Tibial nerve (tissue), 4 donors: ENCODE measurements at regions not wholly inside any gene's neighbourhood (a gene's known extent, or its start where the extent isn't known, plus 50 kb on each side); places are given as distances from the start of the nearest gene placed in this dataset.
"Not testable (repeated sequence)": the region's sequence is repeated elsewhere in the genome, so short reads cannot be mapped to it uniquely, and the experiment has no call there.

Experiments used
- DNase-seq, 2 donors: peaks; one replicate each; pipeline ENCODE4 v3.0.0-alpha.2; 2019; ENCODE audit warnings: low spot score in 2 of 2
- H3K27ac ChIP-seq, 4 donors: fragments of 200-600 bp; sonication (generic) in 3 of 4; one replicate each; pipeline ENCODE4 v1.5.1; 2017 to 2019; ENCODE audit warnings: mild to moderate bottlenecking in 1 of 4
- H3K27me3 ChIP-seq, 2 donors: fragments of 200-600 bp; sonication (generic) in 1 of 2; one replicate each; pipeline versions ENCODE4 v1.5.1 to v1.6.0; 2017 to 2019
- H3K36me3 ChIP-seq, 3 donors: fragments of 200-600 bp; sonication (generic); one replicate each; pipeline ENCODE4 v1.5.1; 2018 to 2019
- H3K4me1 ChIP-seq, 4 donors: fragments of 200-600 bp; sonication (generic) in 3 of 4; one replicate each; pipeline ENCODE4 v1.5.1; 2017 to 2019
- H3K4me3 ChIP-seq, 4 donors: fragments of 200-600 bp; sonication (generic) in 3 of 4; one replicate each; pipeline ENCODE4 v1.5.1; 2017 to 2019; ENCODE audit warnings: mild to moderate bottlenecking in 1 of 4, moderate library complexity in 1 of 4
- H3K9me3 ChIP-seq, 4 donors: fragments of 200-600 bp; sonication (generic) in 3 of 4; one replicate each; pipeline ENCODE4 v1.5.1; 2017 to 2019
- EP300 ChIP-seq, 2 donors: sonication (generic); formaldehyde crosslinking; IDR thresholded peaks; one replicate each; pipeline ENCODE4 v1.6.1; 2017; ENCODE audit warnings: antibody characterized with exemption in 2 of 2, mild to moderate bottlenecking in 1 of 2
- POLR2A ChIP-seq, 2 donors: fragments of 450-650 bp; IDR thresholded peaks; one replicate each; pipeline ENCODE4 v1.6.1; 2017; ENCODE audit warnings: antibody characterized with exemption in 2 of 2, mild to moderate bottlenecking in 2 of 2, moderate library complexity in 2 of 2
- WGBS, 2 donors: methylation state at CpG; one replicate each; pipeline ENCODE4 v1.1.5; 2018; 5-methylcytosine and 5-hydroxymethylcytosine counted together
- TF ChIP-seq, protein P1 (sequence below), 5 experiments: fragments of 200-600 bp in 3 of 5; fragments of 450-650 bp in 2 of 5; sonication (generic) in 3 of 5; IDR thresholded peaks; one replicate each; pipeline ENCODE4 v1.5.1; 2016 to 2019; ENCODE audit warnings: antibody characterized with exemption in 5 of 5, mild to moderate bottlenecking in 3 of 5, moderate library complexity in 2 of 5

DNA sequence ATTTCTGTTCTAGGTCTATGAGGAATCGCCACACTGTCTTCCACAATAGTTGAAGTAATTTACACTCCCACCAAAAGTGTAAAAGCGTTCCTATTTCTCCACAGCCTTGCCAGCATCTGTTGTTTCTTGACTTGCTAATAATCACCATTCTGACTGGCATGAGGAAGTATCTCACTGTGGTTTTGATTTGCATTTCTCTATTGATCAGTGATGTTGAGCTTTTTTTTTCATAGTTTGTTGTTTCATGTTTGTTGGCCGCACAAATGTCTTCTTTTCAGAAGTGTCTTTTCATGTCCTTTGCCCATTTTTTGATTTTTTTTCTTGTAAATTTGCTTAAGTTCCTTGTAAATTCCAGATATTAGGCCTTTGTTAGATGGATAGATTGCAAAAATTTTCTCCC lies 867.1 kb downstream of the DTWD2 start:
- Histone ChIP-seq H3K27ac (no peak overlapping the region), H3K36me3 (no peaks in the 10 kb centered on the region), H3K4me3 (no peak overlapping the region), H3K27me3 (no peaks in the 10 kb centered on the region), H3K9me3 (no peaks in the 10 kb centered on the region), H3K4me1 (no peaks in the 10 kb centered on the region)
- no peak for TF ChIP-seq EP300 (IDR thresholded peaks at IDR 0.05)
- TF ChIP-seq, protein P1, sequence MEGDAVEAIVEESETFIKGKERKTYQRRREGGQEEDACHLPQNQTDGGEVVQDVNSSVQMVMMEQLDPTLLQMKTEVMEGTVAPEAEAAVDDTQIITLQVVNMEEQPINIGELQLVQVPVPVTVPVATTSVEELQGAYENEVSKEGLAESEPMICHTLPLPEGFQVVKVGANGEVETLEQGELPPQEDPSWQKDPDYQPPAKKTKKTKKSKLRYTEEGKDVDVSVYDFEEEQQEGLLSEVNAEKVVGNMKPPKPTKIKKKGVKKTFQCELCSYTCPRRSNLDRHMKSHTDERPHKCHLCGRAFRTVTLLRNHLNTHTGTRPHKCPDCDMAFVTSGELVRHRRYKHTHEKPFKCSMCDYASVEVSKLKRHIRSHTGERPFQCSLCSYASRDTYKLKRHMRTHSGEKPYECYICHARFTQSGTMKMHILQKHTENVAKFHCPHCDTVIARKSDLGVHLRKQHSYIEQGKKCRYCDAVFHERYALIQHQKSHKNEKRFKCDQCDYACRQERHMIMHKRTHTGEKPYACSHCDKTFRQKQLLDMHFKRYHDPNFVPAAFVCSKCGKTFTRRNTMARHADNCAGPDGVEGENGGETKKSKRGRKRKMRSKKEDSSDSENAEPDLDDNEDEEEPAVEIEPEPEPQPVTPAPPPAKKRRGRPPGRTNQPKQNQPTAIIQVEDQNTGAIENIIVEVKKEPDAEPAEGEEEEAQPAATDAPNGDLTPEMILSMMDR (IDR thresholded peaks at IDR 0.05) = no peak
- no peak for TF ChIP-seq POLR2A (IDR thresholded peaks at IDR 0.05)
- DNase-seq = no peak
- 94 to 95% methylated on average over 3 of the region's 3 CpGs for WGBS, 2 donors

DNA sequence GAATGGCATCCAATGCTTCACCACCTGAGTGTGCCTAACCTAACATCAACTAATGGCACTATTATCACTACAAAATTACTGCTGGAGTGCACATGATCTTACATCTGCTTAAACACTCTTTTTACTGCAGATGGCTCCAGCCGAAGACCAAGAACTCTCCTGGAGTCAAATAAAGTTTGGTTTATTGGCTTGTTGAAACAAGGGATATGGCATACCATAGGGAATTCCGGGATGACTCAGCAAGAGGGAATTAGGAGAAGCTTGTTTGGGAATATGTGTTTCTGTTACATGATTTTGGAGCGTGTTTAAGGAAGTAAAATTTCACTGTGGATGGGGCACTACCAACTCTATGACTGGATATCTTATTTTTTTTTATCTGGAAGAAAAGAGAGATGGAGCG lies 872.6 kb downstream of the DTWD2 start:
- 72 to 79% methylated on average over 4 of the region's 4 CpGs for WGBS, 2 donors

DNA sequence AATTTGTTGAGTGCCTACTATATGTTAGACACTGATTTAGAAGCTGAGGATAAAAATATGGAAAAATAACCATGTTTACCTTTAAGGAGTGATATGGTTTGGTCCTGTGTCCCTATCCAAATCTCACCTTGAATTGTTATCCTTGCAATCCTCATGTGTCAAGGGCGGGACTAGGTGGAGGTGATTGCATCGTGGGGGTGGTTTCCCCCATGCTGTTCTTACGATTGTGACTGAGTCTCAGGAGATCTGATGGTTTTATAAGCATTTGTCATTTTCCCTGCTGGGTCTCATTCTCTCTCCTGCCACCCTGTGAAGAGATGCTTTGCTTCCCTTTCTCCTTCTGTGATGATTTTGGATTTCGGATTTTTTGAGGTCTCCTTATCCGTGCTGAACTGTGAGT lies 876.4 kb downstream of the DTWD2 start:
- TF ChIP-seq, protein P1 (IDR thresholded peaks at IDR 0.05) = no peak
- TF ChIP-seq EP300 (IDR thresholded peaks at IDR 0.05) (no peak), POLR2A (IDR thresholded peaks at IDR 0.05) (no peak)
- no peaks in the 10 kb centered on the region for H3K9me3 ChIP-seq
- H3K4me1 ChIP-seq = no peaks in the 10 kb centered on the region
- no peaks in the 10 kb centered on the region for H3K27me3 ChIP-seq
- H3K4me3 ChIP-seq = no peak overlapping the region
- H3K36me3 ChIP-seq = no peaks in the 10 kb centered on the region
- DNase-seq = no peak
- 71 to 77% methylated on average over 5 of the region's 5 CpGs for WGBS, 2 donors
- no peak overlapping the region for H3K27ac ChIP-seq

More for the DNA sequence above, 872.6 kb downstream of the DTWD2 start:
- H3K27me3 ChIP-seq = no peaks in the 10 kb centered on the region
- H3K36me3 ChIP-seq = no peaks in the 10 kb centered on the region
- DNase-seq = no peak
- H3K27ac ChIP-seq = no peak overlapping the region
- TF ChIP-seq EP300 (IDR thresholded peaks at IDR 0.05) = no peak
- TF ChIP-seq, protein P1 (IDR thresholded peaks at IDR 0.05) = no peak
- no peak for TF ChIP-seq POLR2A (IDR thresholded peaks at IDR 0.05)
- no peaks in the 10 kb centered on the region for H3K4me1 ChIP-seq
- H3K9me3 ChIP-seq = no peaks in the 10 kb centered on the region
- no peak overlapping the region for H3K4me3 ChIP-seq

DNA sequence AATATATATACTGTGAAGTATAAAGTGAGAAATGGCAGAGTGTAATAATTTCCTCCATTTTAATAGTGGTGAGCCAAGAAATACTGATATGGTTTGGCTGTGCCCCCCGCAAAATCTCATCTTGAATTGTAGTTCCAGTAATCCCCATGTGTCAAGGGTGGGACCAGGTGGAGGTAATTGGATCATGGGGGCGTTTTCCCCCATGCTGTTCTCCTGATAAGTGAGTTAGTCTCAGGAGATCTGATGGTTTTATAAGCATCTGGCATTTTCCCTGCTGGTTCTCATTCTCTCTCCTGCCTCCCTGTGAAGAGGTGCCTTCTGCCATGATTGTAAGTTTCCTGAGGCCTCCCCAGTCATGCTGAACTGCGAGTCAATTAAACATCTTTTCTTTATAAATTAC lies 881.1 kb downstream of the DTWD2 start:
- WGBS, 2 donors = 82 to 86% methylated on average over 3 of the region's 3 CpGs
- not testable (repeated sequence) for H3K27me3 ChIP-seq, H3K36me3 ChIP-seq, H3K9me3 ChIP-seq, DNase-seq, H3K4me3 ChIP-seq, H3K4me1 ChIP-seq, H3K27ac ChIP-seq

DNA sequence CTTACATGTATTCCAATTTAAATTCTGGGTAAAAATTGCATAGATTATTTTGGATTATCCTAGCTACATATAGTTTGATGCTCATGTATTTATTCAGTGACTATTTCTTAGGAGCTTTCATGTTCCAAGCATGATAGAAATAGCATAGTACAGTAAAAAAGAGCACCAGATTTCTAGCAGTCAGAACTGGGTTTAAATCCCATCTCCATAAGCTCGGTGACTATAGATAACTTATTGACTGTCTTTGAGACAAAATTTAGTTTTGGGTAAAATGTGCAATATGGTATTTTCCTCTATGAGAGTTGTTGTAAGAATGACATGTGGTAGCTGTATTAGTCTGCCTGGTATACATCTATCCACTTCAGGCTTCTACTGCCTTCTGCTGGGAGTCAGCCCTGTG lies 889.6 kb downstream of the DTWD2 start:
- Histone ChIP-seq H3K36me3 (no peaks in the 10 kb centered on the region), H3K4me1 (no peaks in the 10 kb centered on the region), H3K4me3 (no peak overlapping the region), H3K27ac (no peak overlapping the region), H3K9me3 (no peaks in the 10 kb centered on the region), H3K27me3 (no peaks in the 10 kb centered on the region)
- no peak for DNase-seq
- 95 to 96% methylated on average over 1 of the region's 1 CpG for WGBS, 2 donors
- TF ChIP-seq EP300 (IDR thresholded peaks at IDR 0.05) (no peak), POLR2A (IDR thresholded peaks at IDR 0.05) (no peak)
- TF ChIP-seq, protein P1 (IDR thresholded peaks at IDR 0.05) = no peak

DNA sequence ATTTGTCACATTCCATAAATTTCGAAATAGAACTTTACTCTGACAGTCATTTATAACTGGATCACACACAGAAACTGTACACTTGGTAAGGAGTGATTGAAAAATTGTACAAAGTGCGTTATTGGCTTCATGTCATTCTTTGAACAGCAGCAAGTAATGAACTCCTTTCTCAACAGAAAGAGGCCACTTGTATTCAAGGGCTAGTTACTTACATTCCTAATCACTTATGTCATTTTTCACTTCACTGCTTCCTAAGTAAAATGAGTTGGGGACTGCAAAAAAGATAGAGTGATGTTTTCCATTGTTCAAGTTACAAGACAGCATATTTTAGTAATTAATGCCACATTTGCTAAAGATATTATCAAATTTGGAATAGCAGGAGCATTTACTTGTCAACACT lies 893.2 kb downstream of the DTWD2 start:
- no peaks in the 10 kb centered on the region for H3K4me1 ChIP-seq
- H3K27me3 ChIP-seq = no peaks in the 10 kb centered on the region
- 44 to 45% methylated on average over 2 of the region's 2 CpGs for WGBS, 2 donors
- no peak for DNase-seq
- H3K4me3 ChIP-seq = no peak overlapping the region
- H3K9me3 ChIP-seq = no peaks in the 10 kb centered on the region
- no peaks in the 10 kb centered on the region for H3K36me3 ChIP-seq
- no peak overlapping the region for H3K27ac ChIP-seq
- TF ChIP-seq POLR2A (IDR thresholded peaks at IDR 0.05) (no peak), EP300 (IDR thresholded peaks at IDR 0.05) (no peak)
- TF ChIP-seq, protein P1 (IDR thresholded peaks at IDR 0.05) = no peak
